ENCODE measurements at regions not wholly inside any gene's neighbourhood (a gene's known extent, or its start where the extent isn't known, plus 50 kb on each side); places are given as distances from the start of the nearest gene placed in this dataset.
"Not testable (repeated sequence)": the region's sequence is repeated elsewhere in the genome, so short reads cannot be mapped to it uniquely, and the experiment has no call there.

DNA sequence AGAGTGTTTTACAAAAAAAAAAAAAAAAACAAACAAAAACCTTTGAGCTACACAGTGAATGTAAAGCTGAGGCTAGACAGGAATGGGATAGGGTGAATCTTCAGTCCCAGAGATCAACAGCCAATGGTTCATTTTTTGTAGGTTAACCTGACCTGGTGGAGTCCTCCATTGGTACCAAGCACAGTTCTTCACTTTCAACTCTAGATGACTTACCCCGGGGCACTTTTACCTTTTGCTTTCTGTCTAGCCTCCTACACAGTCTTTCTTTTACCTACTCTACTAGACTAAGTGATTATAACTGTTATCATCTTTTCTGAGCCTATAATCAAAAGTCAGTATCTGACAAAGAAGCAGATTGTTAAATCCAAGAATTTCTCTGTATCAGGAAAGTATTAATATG is 50.9 kb downstream of the ANXA2R start:
- no peak for DNase-seq (ENCODE audit: low spot score)

- no peak for DNase-seq (ENCODE audit: low spot score)
These were observed 51.6 kb downstream of the ANXA2R start for GRCh38 chr5:42988568-42988967.

GRCh38 chr5:42985129-42986037 is 54.7 kb downstream of the ANXA2R start:
- DNase-seq (ENCODE audit: low spot score), result no peak

GRCh38 chr5:42984307-42984706 is 55.8 kb downstream of the ANXA2R start:
- DNase-seq (ENCODE audit: low spot score), result no peak

- DNase-seq (ENCODE audit: low spot score), result no peak
These were observed 58.0 kb downstream of the ANXA2R start for GRCh38 chr5:42982107-42982622.

DNA sequence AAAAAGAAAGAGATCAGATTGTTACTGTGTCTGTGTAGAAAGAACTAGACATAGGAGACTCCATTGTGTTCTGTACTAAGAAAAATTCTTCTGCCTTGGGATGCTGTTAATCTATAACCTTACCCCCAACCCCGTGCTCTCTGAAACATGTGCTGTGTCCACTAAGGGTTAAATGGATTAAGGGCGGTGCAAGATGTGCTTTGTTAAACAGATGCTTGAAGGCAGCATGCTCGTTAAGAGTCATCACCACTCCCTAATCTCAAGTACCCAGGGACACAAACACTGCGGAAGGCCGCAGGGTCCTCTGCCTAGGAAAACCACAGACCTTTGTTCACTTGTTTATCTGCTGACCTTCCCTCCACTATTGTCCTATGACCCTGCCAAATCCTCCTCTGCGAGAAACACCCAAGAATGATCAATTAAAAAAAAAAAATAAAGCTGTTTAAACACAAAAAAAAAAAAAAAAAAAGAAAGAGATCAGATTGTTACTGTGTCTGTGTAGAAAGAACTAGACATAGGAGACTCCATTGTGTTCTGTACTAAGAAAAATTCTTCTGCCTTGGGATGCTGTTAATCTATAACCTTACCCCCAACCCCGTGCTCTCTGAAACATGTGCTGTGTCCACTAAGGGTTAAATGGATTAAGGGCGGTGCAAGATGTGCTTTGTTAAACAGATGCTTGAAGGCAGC is 58.6 kb downstream of the ANXA2R start:
- not testable (repeated sequence) for DNase-seq (ENCODE audit: low spot score)

GRCh38 chr5:42981015-42981414 is 59.1 kb downstream of the ANXA2R start:
- not testable (repeated sequence) for DNase-seq (ENCODE audit: low spot score)

DNA sequence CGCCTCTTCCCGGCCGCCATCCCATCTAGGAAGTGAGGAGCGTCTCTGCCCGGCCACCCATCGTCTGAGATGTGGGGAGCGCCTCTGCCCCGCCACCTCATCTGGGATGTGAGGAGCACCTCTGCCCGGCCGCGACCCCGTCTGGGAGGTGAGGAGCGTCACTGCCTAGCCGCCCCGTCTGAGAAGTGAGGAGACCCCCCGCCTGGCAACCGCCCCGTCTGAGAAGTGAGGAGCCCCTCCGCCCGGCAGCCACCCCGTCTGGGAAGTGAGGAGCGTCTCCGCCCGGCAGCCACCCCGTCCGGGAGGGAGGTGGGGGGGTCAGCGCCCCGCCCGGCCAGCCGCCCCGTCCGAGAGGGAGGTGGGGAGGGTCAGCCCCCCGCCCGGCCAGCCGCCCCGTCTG is 59.7 kb downstream of the ANXA2R start:
- DNase-seq (ENCODE audit: low spot score), result not testable (repeated sequence)

- DNase-seq (ENCODE audit: low spot score), result not testable (repeated sequence)
These were observed 60.9 kb downstream of the ANXA2R start for GRCh38 chr5:42979242-42979641.

- DNase-seq (ENCODE audit: low spot score), result no peak
These were observed 65.6 kb downstream of the ANXA2R start for GRCh38 chr5:42974536-42974935.

DNA sequence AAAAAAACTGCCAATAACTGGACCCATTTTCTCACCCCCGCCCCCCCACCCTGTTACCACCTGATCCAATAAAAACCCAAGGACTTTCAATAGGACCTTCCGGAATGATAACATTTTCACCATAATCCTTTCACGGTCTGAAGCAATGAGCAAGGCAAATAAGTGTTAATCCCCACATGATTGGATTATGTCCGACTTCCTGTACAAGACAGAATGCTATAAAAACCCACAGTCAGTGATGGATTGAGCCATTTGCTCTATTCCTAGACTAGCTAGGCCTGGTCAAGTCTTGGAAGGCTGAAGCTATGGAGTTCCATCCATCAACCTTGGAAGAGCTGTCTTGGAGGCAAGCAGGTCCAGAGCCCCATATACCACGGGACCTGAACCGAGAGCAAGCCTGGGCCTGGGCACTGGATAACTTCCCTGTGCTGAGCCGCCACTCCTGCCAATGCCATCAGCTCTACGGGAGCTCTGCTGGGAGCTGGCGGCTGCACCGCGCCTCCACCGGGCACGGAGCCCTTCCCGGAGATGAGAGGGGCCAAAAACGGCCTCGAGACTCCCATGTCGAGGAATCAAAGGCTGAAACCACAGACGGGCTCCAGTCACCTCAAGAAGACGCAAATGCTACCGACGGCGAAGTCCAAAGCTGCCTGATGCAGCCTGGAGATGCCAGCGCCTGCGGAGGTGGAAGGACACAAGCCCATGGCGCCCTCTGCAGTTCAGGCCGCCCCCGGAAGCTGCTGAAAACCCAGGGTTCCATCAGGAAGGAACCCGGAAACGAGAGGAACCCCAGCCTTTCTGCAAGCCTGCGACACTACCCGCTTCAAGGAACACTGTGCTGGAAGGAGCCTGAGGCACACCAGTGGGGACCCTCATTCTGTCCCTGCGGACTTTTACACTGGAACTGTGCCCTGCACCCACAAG is 69.2 kb downstream of the ANXA2R start:
- no peak for DNase-seq (ENCODE audit: low spot score)

DNA sequence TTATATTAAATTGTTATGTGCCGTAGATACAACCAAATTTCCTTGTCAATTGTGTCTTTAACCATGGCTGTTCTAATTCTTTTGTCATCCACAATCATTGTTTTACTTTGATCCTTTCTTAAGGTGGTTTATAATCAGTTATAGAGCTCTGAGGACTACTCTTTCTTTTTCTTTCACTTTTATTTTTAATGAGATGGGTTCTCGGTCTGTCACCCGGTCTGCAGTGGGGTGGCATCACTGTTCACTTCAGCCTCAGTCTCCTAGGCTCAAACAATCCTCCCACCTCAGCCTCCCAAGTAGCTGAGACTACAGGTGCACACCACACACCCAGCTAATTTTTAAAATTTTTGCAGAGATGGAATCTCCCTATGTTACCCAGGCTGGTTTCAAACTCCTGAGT is 74.2 kb downstream of the ANXA2R start:
- DNase-seq (ENCODE audit: low spot score), result no peak

DNA sequence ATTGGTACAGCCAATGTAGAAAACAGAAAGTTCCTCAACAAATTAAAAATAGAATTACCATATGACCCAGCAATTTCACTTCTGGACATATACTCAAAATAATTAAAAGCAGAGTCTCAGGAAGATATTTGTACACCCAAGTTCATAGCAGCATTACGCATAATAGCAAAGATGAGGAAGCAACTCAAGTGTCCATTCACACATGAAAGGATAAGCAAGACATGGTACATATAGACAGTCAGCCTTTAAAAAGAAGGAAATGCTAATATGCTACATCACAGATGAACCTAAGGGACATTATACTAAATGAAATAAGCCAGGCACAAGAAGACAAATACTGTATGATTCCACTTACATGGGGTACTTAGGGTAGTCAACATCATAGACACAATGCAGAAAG is 76.7 kb downstream of the ANXA2R start:
- no peak for DNase-seq (ENCODE audit: low spot score)

GRCh38 chr5:42962124-42962523 is 78.0 kb downstream of the ANXA2R start:
- no peak for DNase-seq (ENCODE audit: low spot score)

GRCh38 chr5:42960506-42960905 is 79.6 kb downstream of the ANXA2R start:
- no peak for DNase-seq (ENCODE audit: low spot score)

DNA sequence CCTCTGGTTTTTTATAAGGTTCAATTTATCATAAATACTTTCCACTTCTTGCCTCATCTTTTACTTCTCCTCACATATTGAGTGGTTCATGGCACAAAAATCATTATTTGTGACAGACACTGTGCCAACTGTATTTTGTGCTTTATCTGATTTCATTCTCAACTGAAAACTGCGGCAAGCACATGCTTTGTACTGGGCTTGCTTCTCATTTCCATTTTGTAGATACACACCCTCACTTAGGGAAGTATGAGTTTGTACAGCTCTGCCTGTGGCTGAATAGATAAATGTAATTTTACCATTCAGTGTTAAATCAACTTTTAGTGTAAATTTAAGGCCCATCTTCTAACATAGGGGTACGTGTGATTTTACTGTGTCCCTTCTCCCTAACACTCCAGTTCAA is 83.6 kb downstream of the ANXA2R start:
- no peak for DNase-seq (ENCODE audit: low spot score)

DNA sequence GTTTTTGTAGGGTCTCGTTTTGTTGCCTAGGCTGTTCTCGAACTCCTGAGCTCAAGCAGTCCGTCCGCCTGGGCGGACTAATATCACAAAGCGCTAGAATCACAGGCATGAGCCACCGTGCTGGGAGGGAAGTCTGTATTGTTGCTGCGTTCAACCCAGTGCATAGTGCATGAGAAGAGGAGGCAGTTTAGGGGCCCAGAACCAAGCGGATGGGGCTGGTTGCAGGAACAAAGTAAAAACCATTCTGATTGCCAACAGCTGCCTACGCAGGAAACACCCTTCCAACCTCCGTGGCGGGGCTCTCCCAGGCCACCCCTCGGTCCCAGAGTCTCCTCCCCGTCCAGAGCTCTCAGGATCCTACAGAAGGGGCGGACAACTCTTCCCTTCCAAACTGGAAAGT is 87.1 kb downstream of the ANXA2R start:
- DNase-seq (ENCODE audit: low spot score), result no peak

GRCh38 chr5:42952578-42952974 is 87.5 kb downstream of the ANXA2R start:
- no peak for DNase-seq (ENCODE audit: low spot score)

DNA sequence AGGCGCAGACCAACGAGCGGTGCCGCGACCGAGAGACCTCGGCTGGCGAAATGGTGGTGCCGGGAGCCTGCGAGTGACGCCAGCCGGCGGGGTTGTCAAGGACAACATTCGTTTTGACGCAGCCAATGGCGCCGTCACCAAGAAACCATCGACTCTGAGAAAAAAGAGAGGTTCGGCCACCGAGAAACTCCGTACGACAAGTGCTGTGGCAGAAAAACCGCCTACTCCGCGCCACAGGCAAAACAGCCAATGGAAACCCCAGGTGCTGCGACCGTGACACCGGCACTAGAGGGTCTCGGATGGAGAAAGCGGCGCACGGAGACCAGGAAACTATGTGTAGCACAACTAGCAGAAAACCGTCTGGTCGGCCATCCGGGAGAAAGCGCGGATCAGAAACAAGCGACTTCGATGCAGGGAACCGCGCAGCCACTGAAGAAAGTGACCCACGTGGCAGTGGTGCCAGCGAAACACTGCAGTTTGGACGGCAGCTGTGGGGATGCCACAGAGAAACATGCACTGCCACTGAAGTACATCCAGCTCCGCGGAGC is 88.8 kb downstream of the ANXA2R start:
- DNase-seq (ENCODE audit: low spot score), result no peak

DNA sequence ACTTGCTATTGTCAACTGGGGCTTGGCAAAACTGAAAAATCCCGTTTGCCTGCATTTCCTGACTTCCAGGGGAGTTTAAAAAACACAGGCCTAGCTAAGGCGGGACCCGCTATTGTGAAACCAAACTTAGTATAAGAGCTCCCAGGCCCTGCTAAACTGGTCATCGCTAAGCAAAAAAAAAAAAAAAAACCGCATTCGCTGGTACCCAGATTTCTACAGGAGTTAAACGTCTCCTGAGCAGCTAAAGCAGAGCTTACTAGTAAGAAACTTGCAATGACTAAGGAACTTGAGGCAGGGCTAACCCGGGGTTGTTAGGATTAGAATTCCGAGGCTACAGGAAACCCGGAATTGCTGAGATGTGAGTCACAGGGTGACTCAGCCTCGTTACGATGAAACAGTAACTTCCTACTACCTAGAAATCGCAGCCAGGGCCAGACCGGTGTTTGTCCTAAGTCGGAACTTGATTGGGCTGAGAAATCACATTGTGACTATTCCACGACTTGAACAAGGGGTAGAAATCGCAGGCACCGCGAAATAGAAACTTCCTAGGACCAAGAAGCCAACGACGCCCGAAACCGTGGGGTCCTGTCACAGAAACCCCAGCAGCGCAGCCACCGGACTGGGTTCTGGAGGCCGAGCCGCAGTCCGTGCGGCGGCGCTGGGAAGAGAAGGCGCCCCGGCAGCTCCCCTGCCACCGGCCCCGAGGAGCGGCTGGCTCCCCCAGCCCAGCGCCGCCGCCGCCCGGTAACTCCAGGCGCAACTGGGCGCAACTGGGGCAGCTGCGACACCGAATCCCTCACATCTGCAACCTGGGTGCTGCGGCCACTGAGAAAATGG is 89.4 kb downstream of the ANXA2R start:
- DNase-seq (ENCODE audit: low spot score), result no peak

DNA sequence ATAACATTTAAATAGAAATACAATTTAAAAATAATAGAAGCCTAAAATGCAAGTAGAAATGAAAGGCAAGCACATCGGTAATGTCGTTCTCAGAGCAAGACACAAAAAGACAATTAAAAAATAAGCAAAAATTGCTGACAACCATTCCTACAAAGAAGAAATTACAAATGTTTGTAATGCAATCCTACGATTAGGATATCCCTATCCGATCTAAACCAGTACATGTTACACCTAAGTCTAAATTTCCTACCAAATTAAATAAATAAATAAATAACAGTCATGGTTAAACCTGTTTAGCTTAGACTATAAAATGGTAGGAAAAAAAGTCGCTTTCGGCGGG is 90.0 kb downstream of the ANXA2R start:
- no peak for DNase-seq (ENCODE audit: low spot score)
